Breast epithelium (tissue), 3 donors: ENCODE measurements at regions not wholly inside any gene's neighbourhood (a gene's known extent, or its start where the extent isn't known, plus 50 kb on each side); places are given as distances from the start of the nearest gene placed in this dataset.

Experiments used
- CTCF ChIP-seq, 3 donors: fragments of 450-650 bp; IDR thresholded peaks; one replicate each; pipeline ENCODE4 v1.5.1; 2016 to 2017; ENCODE audit warnings: antibody characterized with exemption in 3 of 3, mild to moderate bottlenecking in 3 of 3, moderate library complexity in 3 of 3
- POLR2AphosphoS5 ChIP-seq, 3 donors: sonication (generic); formaldehyde crosslinking; IDR thresholded peaks; one replicate each; pipeline ENCODE4 v1.6.1; 2017; ENCODE audit warnings: antibody characterized with exemption in 3 of 3

DNA sequence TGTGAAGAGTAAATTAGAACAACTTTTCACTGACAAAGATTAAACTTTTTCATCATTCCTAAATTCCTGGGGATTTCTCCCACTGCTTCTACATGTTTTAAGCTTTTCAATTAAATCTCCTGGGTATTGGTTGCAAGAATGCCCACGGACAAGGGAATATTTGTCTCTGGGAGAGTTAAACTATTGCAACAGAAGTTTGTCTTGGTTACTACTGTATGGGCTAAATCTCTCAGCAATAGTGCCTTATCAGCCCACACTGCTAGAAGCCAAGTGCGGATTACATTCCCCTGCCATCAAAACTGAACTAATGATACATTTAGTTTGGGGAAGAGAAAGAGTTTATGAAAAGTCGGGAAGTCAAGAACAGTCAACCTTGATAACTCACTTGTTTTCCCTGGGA lies 528.2 kb upstream of the C9orf72 start:
- TF ChIP-seq CTCF (IDR thresholded peaks at IDR 0.05): no peak
- no peak for TF ChIP-seq POLR2AphosphoS5 (IDR thresholded peaks at IDR 0.05)
